ENCODE measurements at regions not wholly inside any gene's neighbourhood (a gene's known extent, or its start where the extent isn't known, plus 50 kb on each side); places are given as distances from the start of the nearest gene placed in this dataset.
"Not testable (repeated sequence)": the region's sequence is repeated elsewhere in the genome, so short reads cannot be mapped to it uniquely, and the experiment has no call there.

- no peak for DNase-seq (ENCODE audit: low spot score)
- intact Hi-C loops (cut with DNase I), result no loop called here
These were observed 219.0 kb downstream of the HTR1A start for GRCh38 chr5:63743096-63743798.

GRCh38 chr5:63732880-63733279 lies 229.4 kb downstream of the HTR1A start:
- DNase-seq (ENCODE audit: low spot score); intact Hi-C loops (cut with DNase I): not testable (repeated sequence)

- no peak for DNase-seq (ENCODE audit: low spot score)
- intact Hi-C loops (cut with DNase I), result no loop called here
These were observed 234.7 kb downstream of the HTR1A start for GRCh38 chr5:63727583-63727982.

GRCh38 chr5:63726496-63726895 lies 235.7 kb downstream of the HTR1A start:
- no peak for DNase-seq (ENCODE audit: low spot score)
- intact Hi-C loops (cut with DNase I), result no loop called here

- intact Hi-C loops (cut with DNase I), result no loop called here
- no peak for DNase-seq (ENCODE audit: low spot score)
These were observed 243.1 kb downstream of the HTR1A start for GRCh38 chr5:63719147-63719546.

- intact Hi-C loops (cut with DNase I), result no loop called here
These were observed 262.0 kb downstream of the HTR1A start for GRCh38 chr5:63700241-63700640.

GRCh38 chr5:63697811-63698210 lies 264.4 kb downstream of the HTR1A start:
- intact Hi-C loops (cut with DNase I), result no loop called here

More at GRCh38 chr5:63700241-63700640, 262.0 kb downstream of the HTR1A start:
- DNase-seq (ENCODE audit: low spot score), result no peak

GRCh38 chr5:63690546-63690945 lies 271.7 kb downstream of the HTR1A start:
- intact Hi-C loops (cut with DNase I), result no loop called here
- DNase-seq (ENCODE audit: low spot score), result no peak

More at GRCh38 chr5:63697811-63698210, 264.4 kb downstream of the HTR1A start:
- no peak for DNase-seq (ENCODE audit: low spot score)

- intact Hi-C loops (cut with DNase I), result no loop called here
- no peak for DNase-seq (ENCODE audit: low spot score)
These were observed 274.3 kb downstream of the HTR1A start for GRCh38 chr5:63687854-63688516.

- intact Hi-C loops (cut with DNase I), result no loop called here
- DNase-seq (ENCODE audit: low spot score), result no peak
These were observed 275.3 kb downstream of the HTR1A start for GRCh38 chr5:63686938-63687337.

- DNase-seq (ENCODE audit: low spot score), result no peak
- intact Hi-C loops (cut with DNase I), result no loop called here
These were observed 276.1 kb downstream of the HTR1A start for GRCh38 chr5:63686181-63686580.

- DNase-seq (ENCODE audit: low spot score), result no peak
- intact Hi-C loops (cut with DNase I), result no loop called here
These were observed 276.8 kb downstream of the HTR1A start for GRCh38 chr5:63685454-63685853.

- intact Hi-C loops (cut with DNase I), result no loop called here
These were observed 287.4 kb downstream of the HTR1A start for GRCh38 chr5:63674881-63675280.

GRCh38 chr5:63655043-63655442 lies 307.2 kb downstream of the HTR1A start:
- intact Hi-C loops (cut with DNase I), result loop anchor here in 1 of 2 donors (10.0 kb wide), 1 partner anchor 810 kb away; no protein-coding TSS in a partner anchor
- no peak for DNase-seq (ENCODE audit: low spot score)

More at GRCh38 chr5:63674881-63675280, 287.4 kb downstream of the HTR1A start:
- no peak for DNase-seq (ENCODE audit: low spot score)

- no peak for DNase-seq (ENCODE audit: low spot score)
These were observed 311.7 kb downstream of the HTR1A start for GRCh38 chr5:63650581-63650980.

GRCh38 chr5:63648376-63648775 lies 313.9 kb downstream of the HTR1A start:
- intact Hi-C loops (cut with DNase I), result no loop called here

More at GRCh38 chr5:63650581-63650980, 311.7 kb downstream of the HTR1A start:
- intact Hi-C loops (cut with DNase I), result loop anchor here in 1 of 2 donors (10.0 kb wide), 1 partner anchor 806 kb away; no protein-coding TSS in a partner anchor

GRCh38 chr5:63629951-63630630 lies 332.2 kb downstream of the HTR1A start:
- DNase-seq (ENCODE audit: low spot score), result no peak
- intact Hi-C loops (cut with DNase I), result no loop called here

More at GRCh38 chr5:63648376-63648775, 313.9 kb downstream of the HTR1A start:
- no peak for DNase-seq (ENCODE audit: low spot score)

GRCh38 chr5:63613442-63613841 lies 348.8 kb downstream of the HTR1A start:
- intact Hi-C loops (cut with DNase I), result no loop called here
- no peak for DNase-seq (ENCODE audit: low spot score)

- intact Hi-C loops (cut with DNase I), result no loop called here
- no peak for DNase-seq (ENCODE audit: low spot score)
These were observed 358.2 kb downstream of the HTR1A start for GRCh38 chr5:63603996-63604395.

- intact Hi-C loops (cut with DNase I), result no loop called here
- no peak for DNase-seq (ENCODE audit: low spot score)
These were observed 359.3 kb downstream of the HTR1A start for GRCh38 chr5:63602971-63603370.
